Sigmoid colon (tissue), 6 donors: ENCODE measurements at regions not wholly inside any gene's neighbourhood (a gene's known extent, or its start where the extent isn't known, plus 50 kb on each side); places are given as distances from the start of the nearest gene placed in this dataset.
A peak's percentile ranks its signal among the peaks of the same experiment; 100 is the strongest.

Experiments used
- DNase-seq: peaks from one replicate; pipeline ENCODE4 v3.0.0-alpha.2; 2019
- H3K27ac ChIP-seq, 4 donors: fragments of 200-600 bp; sonication (generic); one replicate each; pipeline ENCODE4 v1.5.1; 2016 to 2019; ENCODE audit warnings: mild to moderate bottlenecking in 1 of 4
- H3K27me3 ChIP-seq, 3 donors: fragments of 200-600 bp; sonication (generic); one replicate each; pipeline ENCODE4 v1.5.1; 2019; ENCODE audit warnings: mild to moderate bottlenecking in 1 of 3
- H3K36me3 ChIP-seq, 4 donors: fragments of 200-600 bp; sonication (generic); one replicate each; pipeline ENCODE4 v1.5.1; 2016 to 2019
- H3K4me1 ChIP-seq, 4 donors: fragments of 200-600 bp; sonication (generic); one replicate each; pipeline ENCODE4 v1.5.1; 2017 to 2019
- H3K4me3 ChIP-seq, 4 donors: fragments of 200-600 bp; sonication (generic); one replicate each; pipeline ENCODE4 v1.5.1; 2017 to 2019; ENCODE audit warnings: mild to moderate bottlenecking in 2 of 4, moderate library complexity in 1 of 4
- H3K9me3 ChIP-seq, 4 donors: fragments of 200-600 bp in 3 of 4; sonication (generic) in 3 of 4; one replicate each; pipeline versions ENCODE4 v1.5.1 to v1.6.1; 2013 to 2019
- CTCF ChIP-seq, 4 experiments: fragments of 450-650 bp in 3 of 4; fragments of 200-600 bp in 1 of 4; IDR thresholded peaks; one replicate each; pipeline ENCODE4 v1.5.1; 2016 to 2019; ENCODE audit warnings: antibody characterized with exemption in 4 of 4, mild to moderate bottlenecking in 3 of 4, moderate library complexity in 2 of 4
- EP300 ChIP-seq, 4 donors: sonication (generic); formaldehyde crosslinking; IDR thresholded peaks; one replicate each; pipeline ENCODE4 v1.6.1; 2017; ENCODE audit warnings: antibody characterized with exemption in 4 of 4
- POLR2A ChIP-seq, 2 donors: fragments of 450-650 bp; IDR thresholded peaks; one replicate each; pipeline ENCODE4 v1.6.1; 2016; ENCODE audit warnings: antibody characterized with exemption in 2 of 2, mild to moderate bottlenecking in 2 of 2, moderate library complexity in 2 of 2
- POLR2AphosphoS5 ChIP-seq, 4 donors: sonication (generic); formaldehyde crosslinking; IDR thresholded peaks; one replicate each; pipeline ENCODE4 v1.6.1; 2017; ENCODE audit warnings: antibody characterized with exemption in 4 of 4
- WGBS, 2 donors: extraction: QIAGEN DNeasy Blood & Tissue Kit; methylation state at CpG; one replicate each; pipeline ENCODE4 v1.1.7; 2013; 5-methylcytosine and 5-hydroxymethylcytosine counted together
- intact Hi-C: fragments of 100-400 bp; cut with DNase I; formaldehyde crosslinking; loops from one replicate; pipeline ENCODE4 v1.15.1; 2023
- donor health status: healthy with polysubstance abuse.
- donor health status: healthy.

- H3K36me3 ChIP-seq: no peaks in the 10 kb centered on the region
- TF ChIP-seq EP300 (IDR thresholded peaks at IDR 0.05) (no peak), CTCF (IDR thresholded peaks at IDR 0.05) (no peak), POLR2AphosphoS5 (IDR thresholded peaks at IDR 0.05) (no peak), POLR2A (IDR thresholded peaks at IDR 0.05) (no peak)
- H3K27ac ChIP-seq: no peak overlapping the region
- H3K9me3 ChIP-seq: no peaks in the 10 kb centered on the region
- H3K27me3 ChIP-seq: no peaks in the 10 kb centered on the region
- H3K4me3 ChIP-seq: no peak overlapping the region
- intact Hi-C loops: no loop called here
- 71 to 90% methylated on average over 4 of the region's 4 CpGs for WGBS, 2 donors
- DNase-seq: no peak
- H3K4me1 ChIP-seq: no peaks in the 10 kb centered on the region
These were observed 944.0 kb downstream of the KCNJ2 start for GRCh38 chr17:71113347-71113746.

- Histone ChIP-seq H3K27ac (no peak overlapping the region), H3K36me3 (no peaks in the 10 kb centered on the region)
- WGBS, 2 donors: 81 to 88% methylated on average over 7 of the region's 7 CpGs
These were observed 945.8 kb downstream of the KCNJ2 start for GRCh38 chr17:71114911-71115668.

GRCh38 chr17:71115669-71115972, 946.3 kb downstream of the KCNJ2 start:
- H3K27ac ChIP-seq: no peak overlapping the region
- no peaks in the 10 kb centered on the region for H3K36me3 ChIP-seq
- 90% methylated on average over 4 of the region's 4 CpGs for WGBS, 2 donors
- peaks cover 0 to 2% (median 0%) of the 10 kb centered on the region in 4 donors for H3K9me3 ChIP-seq
- intact Hi-C loops: no loop called here
- TF ChIP-seq CTCF (IDR thresholded peaks at IDR 0.05) (no peak), EP300 (IDR thresholded peaks at IDR 0.05) (no peak), POLR2AphosphoS5 (IDR thresholded peaks at IDR 0.05) (no peak), POLR2A (IDR thresholded peaks at IDR 0.05) (no peak)
- DNase-seq: no peak
- no peaks in the 10 kb centered on the region for H3K4me1 ChIP-seq
- no peaks in the 10 kb centered on the region for H3K27me3 ChIP-seq
- no peak overlapping the region for H3K4me3 ChIP-seq

More at GRCh38 chr17:71114911-71115668, 945.8 kb downstream of the KCNJ2 start:
- no peaks in the 10 kb centered on the region for H3K9me3 ChIP-seq
- no peak overlapping the region for H3K4me3 ChIP-seq
- intact Hi-C loops: no loop called here
- no peaks in the 10 kb centered on the region for H3K27me3 ChIP-seq
- no peak for TF ChIP-seq POLR2AphosphoS5 (IDR thresholded peaks at IDR 0.05)
- no peak for DNase-seq
- H3K4me1 ChIP-seq: no peaks in the 10 kb centered on the region

GRCh38 chr17:71117466-71117865, 948.1 kb downstream of the KCNJ2 start:
- intact Hi-C loops: no loop called here
- no peaks in the 10 kb centered on the region for H3K4me1 ChIP-seq
- DNase-seq: no peak
- WGBS, 2 donors: 52 to 66% methylated on average over 4 of the region's 4 CpGs
- no peaks in the 10 kb centered on the region for H3K36me3 ChIP-seq
- no peaks in the 10 kb centered on the region for H3K27me3 ChIP-seq
- no peak overlapping the region for H3K27ac ChIP-seq
- TF ChIP-seq CTCF (IDR thresholded peaks at IDR 0.05) (no peak), POLR2A (IDR thresholded peaks at IDR 0.05) (no peak), POLR2AphosphoS5 (IDR thresholded peaks at IDR 0.05) (no peak), EP300 (IDR thresholded peaks at IDR 0.05) (no peak)
- H3K9me3 ChIP-seq: peaks cover 0 to 3% (median 0%) of the 10 kb centered on the region in 4 donors
- no peak overlapping the region for H3K4me3 ChIP-seq

- no peaks in the 10 kb centered on the region for H3K36me3 ChIP-seq
- intact Hi-C loops: no loop called here
- 26 to 66% methylated on average over 4 of the region's 4 CpGs for WGBS, 2 donors
- H3K4me1 ChIP-seq: no peaks in the 10 kb centered on the region
- H3K27ac ChIP-seq: no peak overlapping the region
- no peak for DNase-seq
- no peaks in the 10 kb centered on the region for H3K27me3 ChIP-seq
- no peak for TF ChIP-seq POLR2A (IDR thresholded peaks at IDR 0.05)
- TF ChIP-seq CTCF (IDR thresholded peaks at IDR 0.05): peak in 2 of 4 experiments; percentile 18 to 21
- peaks cover 0 to 3% (median 0%) of the 10 kb centered on the region in 4 donors for H3K9me3 ChIP-seq
- H3K4me3 ChIP-seq: no peak overlapping the region
These were observed 948.7 kb downstream of the KCNJ2 start for GRCh38 chr17:71118039-71118438.
